SK-N-SH (cell line): ENCODE measurements at regions not wholly inside any gene's neighbourhood (a gene's known extent, or its start where the extent isn't known, plus 50 kb on each side); places are given as distances from the start of the nearest gene placed in this dataset.

Experiments used
- CTCF ChIA-PET: fragments of 300-600, 350-600 bp; formaldehyde crosslinking; extraction: SDS; loops from one replicate; lab custom pipeline; 2021; lab: Yijun Ruan, JAX
- POLR2A ChIA-PET: fragments of 350-600 bp; sonication (Branson Sonifier 250); formaldehyde crosslinking; extraction: SDS; loops from one replicate; lab custom pipeline; 2020; ENCODE audit warnings: antibody characterized with exemption, inconsistent platforms; lab: Yijun Ruan, JAX
- DNase-seq: peaks from one replicate; pipeline ENCODE4 v3.0.0; 2012
- H2AFZ ChIP-seq: fragments of 200-600 bp; sonication (generic); 2 replicates; pipeline ENCODE4 v1.8.1; 2016; ENCODE audit warnings: antibody characterized with exemption, mild to moderate bottlenecking, low read depth
- H3F3A ChIP-seq: fragments of 200-600 bp; sonication (generic); replicated peaks from 2 replicates; pipeline ENCODE3; 2016; ENCODE audit warnings: antibody characterized with exemption, mild to moderate bottlenecking; ENCODE audit not compliant: insufficient read depth
- H3K27ac ChIP-seq, 2 experiments: fragments of 200-500 bp in 1 of 2; fragments of 200-600 bp in 1 of 2; sonication (Bioruptor generic) in 1 of 2; sonication (generic), shearing (Covaris generic) in 1 of 2; 2 replicates each; pipeline versions ENCODE4 v1.5.1 to v1.6.1; 2014 to 2016; ENCODE audit warnings: low read depth in 2 of 2, inconsistent platforms in 1 of 2, low read length in 1 of 2, mild to moderate bottlenecking in 1 of 2, mixed read lengths in 1 of 2
- H3K27me3 ChIP-seq: fragments of 200-600 bp; sonication (generic), shearing (Covaris generic); 2 replicates; pipeline ENCODE4 v1.6.1; 2016; ENCODE audit warnings: mixed run types; ENCODE audit not compliant: insufficient read depth
- H3K36me3 ChIP-seq, 2 experiments: fragments of 200-500 bp in 1 of 2; fragments of 200-600 bp in 1 of 2; sonication (Bioruptor generic) in 1 of 2; sonication (generic) in 1 of 2; replicated peaks in 1 of 2; 2 replicates each; pipeline versions ENCODE3 to v1.5.1; 2014 to 2016; ENCODE audit warnings: low read length in 1 of 2, mild to moderate bottlenecking in 1 of 2; ENCODE audit not compliant: insufficient read depth in 2 of 2, control insufficient read depth in 1 of 2
- H3K4me1 ChIP-seq, 2 experiments: fragments of 200-500 bp in 1 of 2; fragments of 200-600 bp in 1 of 2; sonication (Bioruptor generic) in 1 of 2; sonication (generic), shearing (Covaris generic) in 1 of 2; 2 replicates each; pipeline versions ENCODE4 v1.5.1 to v1.6.1; 2014 to 2016; ENCODE audit warnings: low read depth in 1 of 2, low read length in 1 of 2, mixed run types in 1 of 2; ENCODE audit not compliant: insufficient read depth in 2 of 2, control insufficient read depth in 1 of 2
- H3K4me2 ChIP-seq: fragments of 200-600 bp; sonication (generic), shearing (Covaris generic); 2 replicates; pipeline ENCODE4 v1.6.1; 2017; ENCODE audit warnings: mixed run types
- H3K4me3 ChIP-seq, 2 experiments: fragments of 200-500 bp in 1 of 2; fragments of 200-600 bp in 1 of 2; sonication (Bioruptor generic) in 1 of 2; sonication (generic), shearing (Covaris generic) in 1 of 2; 2 replicates each; pipeline versions ENCODE4 v1.5.1 to v1.8.1; 2014 to 2016; ENCODE audit warnings: low read depth in 2 of 2, inconsistent platforms in 1 of 2, low read length in 1 of 2, mild to moderate bottlenecking in 1 of 2, mixed read lengths in 1 of 2, moderate library complexity in 1 of 2
- H3K79me2 ChIP-seq: fragments of 200-600 bp; sonication (generic); 2 replicates; pipeline ENCODE4 v1.8.1; 2017; ENCODE audit warnings: mild to moderate bottlenecking; ENCODE audit not compliant: insufficient read depth
- H3K9ac ChIP-seq: fragments of 200-600 bp; sonication (generic); 2 replicates; pipeline ENCODE4 v1.6.1; 2017; ENCODE audit warnings: mixed run types
- H3K9me2 ChIP-seq: fragments of 200-600 bp; sonication (generic); 2 replicates; pipeline ENCODE4 v1.6.1; 2017; ENCODE audit warnings: mixed run types
- H3K9me3 ChIP-seq: fragments of 200-600 bp; sonication (generic); 2 replicates; pipeline ENCODE4 v1.6.1; 2017; ENCODE audit warnings: mixed run types, mild to moderate bottlenecking, moderate library complexity
- H4K20me1 ChIP-seq: fragments of 200-600 bp; sonication (generic); 2 replicates; pipeline ENCODE4 v1.6.1; 2017; ENCODE audit warnings: mild to moderate bottlenecking, mixed run types; ENCODE audit not compliant: insufficient read depth
- CHD2 ChIP-seq: fragments of 150-350 bp; IDR thresholded peaks from 2 replicates; pipeline ENCODE4 v1.6.1; 2018; ENCODE audit warnings: low read length; ENCODE audit not compliant: partially characterized antibody
- ELF1 ChIP-seq: IDR thresholded peaks from 2 replicates; pipeline ENCODE4 v1.4.0; 2012
- EP300 ChIP-seq, 2 experiments: IDR thresholded peaks; 2 replicates each; pipeline versions ENCODE4 v1.4.0 to v1.6.1; 2012; ENCODE audit warnings: borderline replicate concordance in 1 of 2, low read depth in 1 of 2, low read length in 1 of 2
- FOXJ3 ChIP-seq: sonication (generic); formaldehyde crosslinking; IDR thresholded peaks from 2 replicates; pipeline ENCODE4 v1.5.1; 2020; ENCODE audit warnings: mild to moderate bottlenecking, missing genetic modification reagents
- FOXM1 ChIP-seq: IDR thresholded peaks from 2 replicates; pipeline ENCODE4 v1.4.0; 2012; ENCODE audit warnings: low read depth, mild to moderate bottlenecking
- GABPA ChIP-seq: IDR thresholded peaks from 2 replicates; pipeline ENCODE4 v1.4.0; 2012; ENCODE audit warnings: low read depth, mild to moderate bottlenecking
- JUND ChIP-seq: IDR thresholded peaks from 2 replicates; pipeline ENCODE4 v1.4.0; 2012
- MXI1 ChIP-seq: IDR thresholded peaks from 2 replicates; pipeline ENCODE4 v1.6.1; 2012; ENCODE audit warnings: mild to moderate bottlenecking, low read depth, low read length, improper control_type of control experiment
- NFIC ChIP-seq: IDR thresholded peaks from 2 replicates; pipeline ENCODE4 v1.4.0; 2012; ENCODE audit warnings: borderline replicate concordance
- POLR2AphosphoS5 ChIP-seq: IDR thresholded peaks from 2 replicates; pipeline ENCODE4 v1.6.1; 2012; ENCODE audit warnings: low read depth, low read length
- RAD21 ChIP-seq: IDR thresholded peaks from 2 replicates; pipeline ENCODE4 v1.6.1; 2012; ENCODE audit warnings: mild to moderate bottlenecking, low read length
- RFX5 ChIP-seq: IDR thresholded peaks from 2 replicates; pipeline ENCODE4 v1.6.1; 2012; ENCODE audit warnings: mild to moderate bottlenecking, improper control_type of control experiment, low read length
- SIN3A ChIP-seq: IDR thresholded peaks from 2 replicates; pipeline ENCODE4 v1.6.1; 2012; ENCODE audit warnings: low read depth, mild to moderate bottlenecking, low read length, moderate library complexity, borderline replicate concordance
- SMC3 ChIP-seq: IDR thresholded peaks from 2 replicates; pipeline ENCODE4 v1.6.1; 2012; ENCODE audit warnings: low read depth, low read length, improper control_type of control experiment
- TAF1 ChIP-seq: IDR thresholded peaks from 2 replicates; pipeline ENCODE4 v1.6.1; 2012; ENCODE audit warnings: low read depth, mild to moderate bottlenecking, low read length, moderate library complexity, borderline replicate concordance
- TCF12 ChIP-seq: IDR thresholded peaks from 2 replicates; pipeline ENCODE4 v1.4.0; 2012
- YY1 ChIP-seq: IDR thresholded peaks from 2 replicates; pipeline ENCODE4 v1.4.0; 2012; ENCODE audit warnings: low read depth, mild to moderate bottlenecking
- WGBS: methylation state at CpG from one replicate; pipeline ENCODE4 v1.1.6; 2017; ENCODE audit warnings: low lambda C conversion rate; 5-methylcytosine and 5-hydroxymethylcytosine counted together
- TF ChIP-seq, protein P1 (sequence below): IDR thresholded peaks from 2 replicates; pipeline ENCODE4 v1.4.0; 2012; ENCODE audit warnings: low read depth, borderline replicate concordance
- TF ChIP-seq, protein P2 (sequence below): IDR thresholded peaks from 2 replicates; pipeline ENCODE4 v1.6.1; 2012; ENCODE audit warnings: mild to moderate bottlenecking, low read depth, low read length, moderate library complexity
- TF ChIP-seq, protein P3 (sequence below): IDR thresholded peaks from 2 replicates; pipeline ENCODE4 v1.4.0; 2012; ENCODE audit warnings: low read depth, borderline replicate concordance
- TF ChIP-seq, protein P4 (sequence below): fragments of 150-350 bp; IDR thresholded peaks from 2 replicates; pipeline ENCODE4 v1.6.1; 2017; ENCODE audit warnings: antibody characterized with exemption, low read length, low read depth, borderline replicate concordance

DNA sequence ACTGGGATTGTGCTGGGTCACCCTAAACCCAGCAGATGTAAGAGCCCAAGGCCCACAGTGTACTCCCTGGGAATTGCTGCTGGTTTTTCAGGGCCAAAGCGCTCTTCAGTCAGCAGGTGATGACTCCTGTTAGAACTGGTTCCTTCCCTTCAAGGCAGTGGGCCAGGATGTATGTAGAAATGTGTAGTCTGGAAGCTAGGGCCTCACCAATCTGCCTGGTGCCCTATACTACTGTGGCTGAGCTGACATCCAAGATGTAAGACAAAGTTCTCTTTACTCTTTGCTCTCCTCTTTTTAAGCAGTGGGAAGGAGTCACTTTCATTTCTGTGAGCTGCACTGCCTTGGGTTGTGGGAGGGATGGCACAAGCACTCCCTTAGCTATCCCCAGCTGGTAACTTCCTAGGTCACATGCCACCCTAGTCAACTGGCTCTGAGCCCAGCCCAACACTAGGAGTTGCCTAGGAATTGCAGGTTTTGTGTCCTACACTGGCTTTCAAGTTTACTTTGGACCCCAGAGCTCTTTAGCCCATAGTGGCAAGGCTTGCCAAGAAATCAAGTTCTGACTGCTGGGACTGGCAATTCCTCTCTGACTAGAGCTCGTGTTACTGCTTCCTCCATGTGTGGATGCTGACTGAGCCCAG lies 249.2 kb downstream of the C12orf50 start:
- H3K4me2 ChIP-seq, result no peak overlapping the region
- POLR2A ChIA-PET, result no interaction called here
- H3K27me3 ChIP-seq, result no peaks in the 10 kb centered on the region
- no peak overlapping the region for H2AFZ ChIP-seq
- CTCF ChIA-PET, result interaction anchor here (1.1 to 1.3 kb wide), 2 partner anchors 8 to 40 kb away, joined by 3 read pairs; no protein-coding TSS in a partner anchor
- WGBS, result 81% methylated on average over 2 of the region's 2 CpGs
- H3K79me2 ChIP-seq, result no peaks in the 10 kb centered on the region
- no peak overlapping the region for H3K4me3 ChIP-seq
- no peak for DNase-seq
- no peaks in the 10 kb centered on the region for H4K20me1 ChIP-seq
- no peak overlapping the region for H3K9ac ChIP-seq
- H3K9me2 ChIP-seq, result no peaks in the 10 kb centered on the region
- TF ChIP-seq EP300 (IDR thresholded peaks at IDR 0.05; ENCODE audit: borderline replicate concordance in 1 of 2, low read depth in 1 of 2, low read length in 1 of 2), result no peak
- TF ChIP-seq, protein P1, sequence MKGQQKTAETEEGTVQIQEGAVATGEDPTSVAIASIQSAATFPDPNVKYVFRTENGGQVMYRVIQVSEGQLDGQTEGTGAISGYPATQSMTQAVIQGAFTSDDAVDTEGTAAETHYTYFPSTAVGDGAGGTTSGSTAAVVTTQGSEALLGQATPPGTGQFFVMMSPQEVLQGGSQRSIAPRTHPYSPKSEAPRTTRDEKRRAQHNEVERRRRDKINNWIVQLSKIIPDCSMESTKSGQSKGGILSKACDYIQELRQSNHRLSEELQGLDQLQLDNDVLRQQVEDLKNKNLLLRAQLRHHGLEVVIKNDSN, result no peak
- TF ChIP-seq FOXM1, result no peak
- TF ChIP-seq GABPA, result no peak
- TF ChIP-seq RAD21, result no peak
- TF ChIP-seq, protein P2, sequence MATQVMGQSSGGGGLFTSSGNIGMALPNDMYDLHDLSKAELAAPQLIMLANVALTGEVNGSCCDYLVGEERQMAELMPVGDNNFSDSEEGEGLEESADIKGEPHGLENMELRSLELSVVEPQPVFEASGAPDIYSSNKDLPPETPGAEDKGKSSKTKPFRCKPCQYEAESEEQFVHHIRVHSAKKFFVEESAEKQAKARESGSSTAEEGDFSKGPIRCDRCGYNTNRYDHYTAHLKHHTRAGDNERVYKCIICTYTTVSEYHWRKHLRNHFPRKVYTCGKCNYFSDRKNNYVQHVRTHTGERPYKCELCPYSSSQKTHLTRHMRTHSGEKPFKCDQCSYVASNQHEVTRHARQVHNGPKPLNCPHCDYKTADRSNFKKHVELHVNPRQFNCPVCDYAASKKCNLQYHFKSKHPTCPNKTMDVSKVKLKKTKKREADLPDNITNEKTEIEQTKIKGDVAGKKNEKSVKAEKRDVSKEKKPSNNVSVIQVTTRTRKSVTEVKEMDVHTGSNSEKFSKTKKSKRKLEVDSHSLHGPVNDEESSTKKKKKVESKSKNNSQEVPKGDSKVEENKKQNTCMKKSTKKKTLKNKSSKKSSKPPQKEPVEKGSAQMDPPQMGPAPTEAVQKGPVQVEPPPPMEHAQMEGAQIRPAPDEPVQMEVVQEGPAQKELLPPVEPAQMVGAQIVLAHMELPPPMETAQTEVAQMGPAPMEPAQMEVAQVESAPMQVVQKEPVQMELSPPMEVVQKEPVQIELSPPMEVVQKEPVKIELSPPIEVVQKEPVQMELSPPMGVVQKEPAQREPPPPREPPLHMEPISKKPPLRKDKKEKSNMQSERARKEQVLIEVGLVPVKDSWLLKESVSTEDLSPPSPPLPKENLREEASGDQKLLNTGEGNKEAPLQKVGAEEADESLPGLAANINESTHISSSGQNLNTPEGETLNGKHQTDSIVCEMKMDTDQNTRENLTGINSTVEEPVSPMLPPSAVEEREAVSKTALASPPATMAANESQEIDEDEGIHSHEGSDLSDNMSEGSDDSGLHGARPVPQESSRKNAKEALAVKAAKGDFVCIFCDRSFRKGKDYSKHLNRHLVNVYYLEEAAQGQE, result no peak
- TF ChIP-seq FOXJ3 (CRISPR knock-in tag), result no peak
- TF ChIP-seq TCF12, result no peak
- TF ChIP-seq NFIC, result no peak
- no peak for TF ChIP-seq RFX5
- no peak for TF ChIP-seq JUND
- no peak for TF ChIP-seq ELF1
- no peak for TF ChIP-seq CHD2
- no peak for TF ChIP-seq TAF1
- no peak for TF ChIP-seq YY1
- no peak for TF ChIP-seq SIN3A
- no peaks in the 10 kb centered on the region for H3K9me3 ChIP-seq
- H3K27ac ChIP-seq, result no peak overlapping the region
- H3K36me3 ChIP-seq, result no peaks in the 10 kb centered on the region
- no peaks in the 10 kb centered on the region; a peak in 1 of 4 replicates for H3K4me1 ChIP-seq
- no peaks in the 10 kb centered on the region for H3F3A ChIP-seq

DNA sequence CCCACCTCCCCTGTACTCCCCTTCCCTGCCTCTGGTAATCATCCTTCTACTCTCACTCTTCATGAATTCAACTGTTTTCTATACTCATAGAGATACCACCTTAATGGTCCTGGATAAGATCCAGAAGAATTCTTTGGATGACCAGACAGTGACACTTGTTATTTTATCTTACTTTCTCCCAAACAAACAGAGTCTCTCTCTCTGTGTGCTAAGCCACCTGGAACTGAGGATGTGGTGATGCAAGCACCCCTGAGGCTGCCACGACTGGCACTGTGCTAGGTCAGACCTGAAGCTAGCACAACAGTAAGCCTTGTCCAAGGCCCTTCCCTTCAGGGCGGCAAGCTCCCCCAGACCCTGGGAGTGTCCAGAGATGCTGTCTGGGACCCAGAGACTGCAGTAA lies 250.2 kb downstream of the C12orf50 start:
- Histone ChIP-seq H3F3A (no peaks in the 10 kb centered on the region), H2AFZ (no peak overlapping the region), H3K36me3 (no peaks in the 10 kb centered on the region), H3K79me2 (no peaks in the 10 kb centered on the region), H4K20me1 (no peaks in the 10 kb centered on the region), H3K4me3 (no peak overlapping the region), H3K9me2 (no peaks in the 10 kb centered on the region), H3K4me1 (no peaks in the 10 kb centered on the region; a peak in 1 of 4 replicates), H3K27ac (no peak overlapping the region), H3K4me2 (no peak overlapping the region), H3K9ac (no peak overlapping the region), H3K9me3 (no peaks in the 10 kb centered on the region), H3K27me3 (no peaks in the 10 kb centered on the region)
- no peak for DNase-seq
- 68% methylated on average over 2 of the region's 2 CpGs for WGBS
- POLR2A ChIA-PET, result no interaction called here
- CTCF ChIA-PET, result interaction anchor here (1.1 to 2.1 kb wide), 2 partner anchors 15 to 39 kb away, joined by 3 to 4 read pairs; no protein-coding TSS in a partner anchor
- TF ChIP-seq SMC3 (no peak), EP300 (IDR thresholded peaks at IDR 0.05; ENCODE audit: borderline replicate concordance in 1 of 2, low read depth in 1 of 2, low read length in 1 of 2) (no peak), MXI1 (no peak), POLR2AphosphoS5 (no peak), ELF1 (no peak), RFX5 (no peak)
- TF ChIP-seq, protein P3, sequence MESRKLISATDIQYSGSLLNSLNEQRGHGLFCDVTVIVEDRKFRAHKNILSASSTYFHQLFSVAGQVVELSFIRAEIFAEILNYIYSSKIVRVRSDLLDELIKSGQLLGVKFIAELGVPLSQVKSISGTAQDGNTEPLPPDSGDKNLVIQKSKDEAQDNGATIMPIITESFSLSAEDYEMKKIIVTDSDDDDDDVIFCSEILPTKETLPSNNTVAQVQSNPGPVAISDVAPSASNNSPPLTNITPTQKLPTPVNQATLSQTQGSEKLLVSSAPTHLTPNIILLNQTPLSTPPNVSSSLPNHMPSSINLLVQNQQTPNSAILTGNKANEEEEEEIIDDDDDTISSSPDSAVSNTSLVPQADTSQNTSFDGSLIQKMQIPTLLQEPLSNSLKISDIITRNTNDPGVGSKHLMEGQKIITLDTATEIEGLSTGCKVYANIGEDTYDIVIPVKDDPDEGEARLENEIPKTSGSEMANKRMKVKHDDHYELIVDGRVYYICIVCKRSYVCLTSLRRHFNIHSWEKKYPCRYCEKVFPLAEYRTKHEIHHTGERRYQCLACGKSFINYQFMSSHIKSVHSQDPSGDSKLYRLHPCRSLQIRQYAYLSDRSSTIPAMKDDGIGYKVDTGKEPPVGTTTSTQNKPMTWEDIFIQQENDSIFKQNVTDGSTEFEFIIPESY, result no peak
- TF ChIP-seq, protein P4, sequence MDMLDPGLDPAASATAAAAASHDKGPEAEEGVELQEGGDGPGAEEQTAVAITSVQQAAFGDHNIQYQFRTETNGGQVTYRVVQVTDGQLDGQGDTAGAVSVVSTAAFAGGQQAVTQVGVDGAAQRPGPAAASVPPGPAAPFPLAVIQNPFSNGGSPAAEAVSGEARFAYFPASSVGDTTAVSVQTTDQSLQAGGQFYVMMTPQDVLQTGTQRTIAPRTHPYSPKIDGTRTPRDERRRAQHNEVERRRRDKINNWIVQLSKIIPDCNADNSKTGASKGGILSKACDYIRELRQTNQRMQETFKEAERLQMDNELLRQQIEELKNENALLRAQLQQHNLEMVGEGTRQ, result no peak
